ENCODE measurements at regions not wholly inside any gene's neighbourhood (a gene's known extent, or its start where the extent isn't known, plus 50 kb on each side); places are given as distances from the start of the nearest gene placed in this dataset.

DNA sequence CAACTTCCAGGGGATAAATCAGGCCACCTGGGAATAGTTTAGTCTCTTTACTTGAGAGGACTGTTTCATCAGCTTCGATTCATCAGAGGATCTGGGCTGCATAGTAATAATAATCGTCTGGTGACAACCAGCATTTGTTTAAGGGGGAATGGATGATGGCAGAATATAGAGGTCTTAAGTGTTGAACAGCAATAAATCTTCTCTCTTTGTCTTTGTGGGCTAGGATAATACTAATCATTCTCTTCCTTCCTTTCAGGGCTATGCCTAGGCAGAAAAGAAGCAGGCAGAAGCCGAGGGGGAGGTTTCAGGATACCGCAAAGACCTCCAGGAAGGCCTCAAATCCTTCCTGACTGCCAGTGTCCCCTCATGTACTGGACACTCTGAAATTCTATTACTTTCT is 150.4 kb upstream of the GAREM1 start:
- no peak for DNase-seq
- TF ChIP-seq, protein P1, sequence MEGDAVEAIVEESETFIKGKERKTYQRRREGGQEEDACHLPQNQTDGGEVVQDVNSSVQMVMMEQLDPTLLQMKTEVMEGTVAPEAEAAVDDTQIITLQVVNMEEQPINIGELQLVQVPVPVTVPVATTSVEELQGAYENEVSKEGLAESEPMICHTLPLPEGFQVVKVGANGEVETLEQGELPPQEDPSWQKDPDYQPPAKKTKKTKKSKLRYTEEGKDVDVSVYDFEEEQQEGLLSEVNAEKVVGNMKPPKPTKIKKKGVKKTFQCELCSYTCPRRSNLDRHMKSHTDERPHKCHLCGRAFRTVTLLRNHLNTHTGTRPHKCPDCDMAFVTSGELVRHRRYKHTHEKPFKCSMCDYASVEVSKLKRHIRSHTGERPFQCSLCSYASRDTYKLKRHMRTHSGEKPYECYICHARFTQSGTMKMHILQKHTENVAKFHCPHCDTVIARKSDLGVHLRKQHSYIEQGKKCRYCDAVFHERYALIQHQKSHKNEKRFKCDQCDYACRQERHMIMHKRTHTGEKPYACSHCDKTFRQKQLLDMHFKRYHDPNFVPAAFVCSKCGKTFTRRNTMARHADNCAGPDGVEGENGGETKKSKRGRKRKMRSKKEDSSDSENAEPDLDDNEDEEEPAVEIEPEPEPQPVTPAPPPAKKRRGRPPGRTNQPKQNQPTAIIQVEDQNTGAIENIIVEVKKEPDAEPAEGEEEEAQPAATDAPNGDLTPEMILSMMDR (IDR thresholded peaks at IDR 0.05) = no peak

DNA sequence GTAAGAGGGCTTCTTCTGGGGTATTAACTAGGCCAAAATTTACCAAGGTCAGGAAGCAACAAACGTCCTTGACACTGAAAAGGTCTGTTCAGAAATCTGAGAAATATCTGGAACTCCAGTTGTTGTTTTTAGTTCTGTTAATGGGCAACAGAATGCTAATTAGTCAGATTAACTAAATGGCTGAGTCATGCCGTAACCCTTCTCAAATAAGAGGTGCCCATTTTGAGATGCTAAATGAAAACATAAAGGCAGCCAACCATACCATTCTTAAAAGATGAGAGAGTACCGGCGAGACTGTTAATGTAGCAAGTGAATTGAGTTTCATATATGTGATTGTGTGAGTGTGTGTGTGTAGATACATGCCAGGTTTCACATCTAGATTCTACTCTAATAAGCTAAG is 147.9 kb upstream of the GAREM1 start:
- DNase-seq = no peak
- Histone ChIP-seq H3K9ac (ENCODE audit: low read depth in 2 of 2, low read length in 2 of 2) (no peak overlapping the region), H3K9me3 (no peaks in the 10 kb centered on the region), H3K27ac (no peak overlapping the region), H3K36me3 (no peaks in the 10 kb centered on the region), H3K27me3 (no peaks in the 10 kb centered on the region), H3K4me3 (no peak overlapping the region), H3K4me1 (no peaks in the 10 kb centered on the region)
- TF ChIP-seq, protein P1 (IDR thresholded peaks at IDR 0.05) = no peak
- intact Hi-C loops (cut with DNase I) = no loop called here

More for the DNA sequence above, 150.4 kb upstream of the GAREM1 start:
- Histone ChIP-seq H3K4me3 (no peak overlapping the region), H3K9me3 (no peaks in the 10 kb centered on the region), H3K27ac (no peak overlapping the region), H3K27me3 (no peaks in the 10 kb centered on the region), H3K9ac (ENCODE audit: low read depth in 2 of 2, low read length in 2 of 2) (no peak overlapping the region), H3K36me3 (no peaks in the 10 kb centered on the region), H3K4me1 (no peaks in the 10 kb centered on the region)
- intact Hi-C loops (cut with DNase I) = no loop called here

DNA sequence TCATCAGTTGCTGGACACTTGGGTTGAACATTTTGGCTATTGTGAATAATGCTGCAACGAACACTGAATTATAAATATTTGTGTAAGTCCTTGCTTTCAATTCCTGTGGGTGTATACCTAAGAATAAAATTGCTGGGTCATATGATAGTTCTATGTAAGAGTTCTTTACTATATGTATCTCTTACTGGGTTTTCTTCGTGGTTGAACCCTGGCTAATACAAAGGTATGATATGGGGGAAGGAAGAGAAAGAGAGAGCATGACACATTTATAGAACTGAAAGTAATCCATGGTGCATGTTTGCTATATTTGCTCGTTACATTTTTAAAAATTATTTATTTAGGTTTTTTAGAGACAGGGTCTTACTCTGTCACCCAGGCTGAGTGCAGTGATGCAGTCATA is 143.1 kb upstream of the GAREM1 start:
- no peaks in the 10 kb centered on the region for H3K27me3 ChIP-seq
- no peak overlapping the region for H3K9ac ChIP-seq (ENCODE audit: low read depth in 2 of 2, low read length in 2 of 2)
- H3K27ac ChIP-seq = no peak overlapping the region
- intact Hi-C loops (cut with DNase I) = no loop called here
- no peaks in the 10 kb centered on the region for H3K9me3 ChIP-seq
- DNase-seq = no peak
- TF ChIP-seq, protein P1 (IDR thresholded peaks at IDR 0.05) = no peak
- H3K36me3 ChIP-seq = no peaks in the 10 kb centered on the region
- no peaks in the 10 kb centered on the region for H3K4me1 ChIP-seq
- no peak overlapping the region for H3K4me3 ChIP-seq

DNA sequence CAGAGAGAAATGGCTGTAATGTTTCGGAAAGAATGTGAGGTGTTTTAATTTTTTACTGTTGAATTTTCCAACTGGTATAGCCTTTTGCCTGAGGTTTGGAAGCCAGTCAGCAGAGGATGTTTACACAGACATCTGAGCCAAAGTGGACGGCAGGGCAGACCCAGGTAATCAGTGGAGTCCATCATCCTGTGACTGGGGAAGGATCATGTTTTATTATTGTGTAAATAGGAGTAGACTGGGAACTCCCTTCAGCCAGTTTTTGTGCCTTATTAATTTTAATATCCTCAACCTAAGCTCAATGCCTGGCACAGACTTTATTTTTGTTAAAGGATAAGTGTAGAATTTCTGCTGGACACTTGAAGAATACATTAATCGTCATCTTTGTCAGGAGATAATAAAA is 142.0 kb upstream of the GAREM1 start:
- no peak for DNase-seq
- intact Hi-C loops (cut with DNase I) = no loop called here
- no peak overlapping the region for H3K4me3 ChIP-seq
- H3K4me1 ChIP-seq = no peaks in the 10 kb centered on the region
- no peaks in the 10 kb centered on the region for H3K36me3 ChIP-seq
- H3K27ac ChIP-seq = no peak overlapping the region
- H3K9ac ChIP-seq (ENCODE audit: low read depth in 2 of 2, low read length in 2 of 2) = no peak overlapping the region
- no peaks in the 10 kb centered on the region for H3K27me3 ChIP-seq
- TF ChIP-seq, protein P1 (IDR thresholded peaks at IDR 0.05) = no peak
- H3K9me3 ChIP-seq = no peaks in the 10 kb centered on the region

DNA sequence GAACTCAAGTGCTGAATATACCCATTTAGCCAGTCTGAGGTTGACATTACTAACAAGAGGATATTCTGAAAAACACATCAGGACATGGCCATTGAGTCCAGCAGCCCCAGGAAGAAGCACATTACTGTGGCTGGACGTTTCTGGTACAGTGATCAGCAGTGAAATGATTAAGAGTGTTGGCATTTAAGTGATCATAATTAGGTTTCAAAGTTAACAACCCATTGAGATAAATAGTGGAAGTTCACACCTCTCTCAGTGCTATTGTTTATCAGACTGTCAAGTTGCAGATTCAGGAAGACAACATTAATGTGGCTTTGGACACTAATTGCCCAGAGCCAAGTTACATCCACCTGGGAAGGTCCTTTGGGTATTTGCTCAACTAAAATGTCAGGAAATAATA is 139.5 kb upstream of the GAREM1 start:
- Histone ChIP-seq H3K9me3 (no peaks in the 10 kb centered on the region), H3K4me1 (no peaks in the 10 kb centered on the region), H3K36me3 (no peaks in the 10 kb centered on the region), H3K9ac (ENCODE audit: low read depth in 2 of 2, low read length in 2 of 2) (no peak overlapping the region), H3K27me3 (no peaks in the 10 kb centered on the region), H3K27ac (no peak overlapping the region), H3K4me3 (no peak overlapping the region)
- no peak for DNase-seq
- TF ChIP-seq, protein P1 (IDR thresholded peaks at IDR 0.05) = no peak
- intact Hi-C loops (cut with DNase I) = no loop called here

DNA sequence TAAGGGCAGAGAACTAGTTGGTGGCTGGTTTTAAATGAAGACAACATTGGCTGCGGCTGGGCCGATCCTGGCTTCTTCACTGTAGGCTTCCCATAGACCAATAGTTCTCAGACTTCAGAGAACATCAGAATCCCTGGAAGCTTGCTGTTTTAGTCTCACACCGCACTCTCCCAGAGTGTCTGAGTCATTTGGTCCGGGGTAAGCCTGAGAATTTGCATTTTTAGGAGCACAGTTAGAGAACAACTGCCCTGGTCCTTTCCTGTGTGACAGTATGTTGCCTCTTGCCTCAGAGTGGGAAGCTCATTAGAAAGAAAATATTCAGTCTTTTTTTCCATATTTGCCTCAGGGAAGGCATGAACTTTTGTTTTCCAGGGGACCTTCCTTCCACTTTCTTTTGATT is 137.1 kb upstream of the GAREM1 start:
- TF ChIP-seq, protein P1 (IDR thresholded peaks at IDR 0.05) = no peak
- intact Hi-C loops (cut with DNase I) = no loop called here
- Histone ChIP-seq H3K9ac (ENCODE audit: low read depth in 2 of 2, low read length in 2 of 2) (no peak overlapping the region), H3K36me3 (no peaks in the 10 kb centered on the region), H3K27ac (no peak overlapping the region), H3K4me3 (no peak overlapping the region), H3K9me3 (no peaks in the 10 kb centered on the region), H3K4me1 (no peaks in the 10 kb centered on the region), H3K27me3 (no peaks in the 10 kb centered on the region)
- DNase-seq = no peak
